Activated T-cell treated with anti-CD3 and anti-CD28 coated beads, Interleukin-2, amount 50 U/mL, for 24 hours (primary cell): ENCODE measurements at regions not wholly inside any gene's neighbourhood (a gene's known extent, or its start where the extent isn't known, plus 50 kb on each side); places are given as distances from the start of the nearest gene placed in this dataset.
"Not testable (repeated sequence)": the region's sequence is repeated elsewhere in the genome, so short reads cannot be mapped to it uniquely, and the experiment has no call there.

ENCODE experiments used
- DNase-seq: peaks from one replicate; pipeline ENCODE4 v3.0.0-alpha.2; 2020
- H3K27ac Mint-ChIP-seq: 2 replicates; pipeline ENCODE4 v1.8.0; 2020; ENCODE audit warnings: mild to moderate bottlenecking, mixed read lengths
- H3K27me3 Mint-ChIP-seq: 2 replicates; pipeline ENCODE4 v1.8.0; 2020; ENCODE audit warnings: mixed read lengths
- H3K36me3 Mint-ChIP-seq: 2 replicates; pipeline ENCODE4 v1.8.0; 2020; ENCODE audit warnings: low read depth, mixed read lengths
- H3K4me1 Mint-ChIP-seq: 2 replicates; pipeline ENCODE4 v1.8.0; 2020; ENCODE audit warnings: low read depth, mixed read lengths
- H3K4me3 Mint-ChIP-seq: 2 replicates; pipeline ENCODE4 v1.8.0; 2020; ENCODE audit warnings: mild to moderate bottlenecking, moderate library complexity, mixed read lengths
- H3K9me3 Mint-ChIP-seq: 2 replicates; pipeline ENCODE4 v1.8.0; 2020; ENCODE audit warnings: mixed read lengths

DNA sequence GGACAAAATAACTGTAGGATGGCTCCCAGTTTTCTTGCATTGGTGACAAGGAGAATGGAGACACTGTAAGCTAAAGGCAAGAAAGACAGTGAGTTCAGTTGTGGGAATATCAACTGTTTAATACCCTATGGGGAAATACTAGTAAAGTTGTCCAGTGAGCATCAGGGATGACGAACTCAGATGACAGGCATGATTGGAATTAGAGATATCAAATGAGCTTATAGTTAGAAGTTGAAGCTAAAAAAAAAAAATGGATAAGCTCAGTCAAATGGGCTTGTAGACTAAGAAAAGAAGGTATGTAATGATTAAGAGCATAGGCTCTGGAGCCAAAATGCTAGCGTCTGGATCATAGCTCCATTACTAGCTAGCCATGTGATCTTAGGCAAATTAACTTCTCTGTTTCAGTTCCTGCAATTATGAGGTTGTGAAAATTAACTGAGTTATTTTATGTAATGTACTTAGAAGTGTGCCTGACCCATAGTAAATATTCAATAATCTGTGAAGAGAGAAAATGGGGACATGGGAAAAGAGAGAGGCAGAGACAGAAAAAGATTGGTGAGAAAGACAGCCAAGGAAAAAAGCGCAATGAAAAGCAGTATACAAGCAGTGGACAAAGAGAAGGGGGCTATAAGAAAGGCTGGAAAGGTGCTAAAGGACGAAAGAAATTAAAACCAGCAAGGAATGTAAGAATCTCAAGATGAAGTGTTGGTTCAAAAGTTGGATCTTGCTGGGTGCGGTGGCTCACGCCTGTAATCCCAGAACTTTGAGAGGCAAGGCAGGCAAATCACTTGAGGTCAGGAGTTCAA, 95.7 kb upstream of the SLC39A10 start:
- Mint-ChIP-seq H3K27me3 (no peaks in the 10 kb centered on the region), H3K4me1 (peaks cover 77% of the 10 kb centered on the region), H3K27ac (peak overlapping the region; percentile 98), H3K36me3 (peaks cover 8% of the 10 kb centered on the region), H3K9me3 (peaks cover 8% of the 10 kb centered on the region), H3K4me3 (peak overlapping the region; percentile 69)
- DNase-seq = no peak

DNA sequence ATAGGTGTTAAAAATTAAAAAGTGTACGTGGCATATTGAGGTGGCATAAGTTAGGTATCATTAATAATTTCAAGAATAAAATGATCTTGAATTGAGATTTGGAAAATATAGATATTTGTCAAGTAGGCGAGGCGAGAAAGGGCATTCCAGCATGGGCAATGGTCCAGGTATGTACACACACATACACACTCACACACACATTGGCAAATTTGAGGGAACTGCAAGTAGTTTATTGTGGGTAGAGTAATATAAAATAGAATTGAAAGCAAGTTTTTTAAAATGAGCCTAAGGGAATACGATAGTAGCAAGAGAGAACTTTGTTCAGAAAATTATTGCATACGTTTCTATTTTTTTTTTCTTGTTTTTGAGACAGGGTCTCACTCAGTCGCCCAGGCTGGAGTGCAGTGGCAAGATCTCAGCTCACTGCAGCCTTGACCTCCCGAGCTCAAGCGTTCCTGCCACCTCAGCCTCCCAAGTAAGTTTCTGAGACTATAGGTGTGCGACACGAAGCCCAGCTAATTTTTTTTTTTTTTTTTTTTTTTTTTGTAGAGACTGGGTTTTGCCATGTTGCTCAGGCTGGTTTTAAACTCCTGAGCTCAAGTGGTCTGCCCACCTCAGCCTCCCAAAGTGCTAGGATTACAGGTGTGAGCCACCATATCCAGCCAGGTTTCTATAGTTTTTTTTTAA, 96.7 kb upstream of the SLC39A10 start:
- H3K4me1 Mint-ChIP-seq = peaks cover 77% of the 10 kb centered on the region
- no peaks in the 10 kb centered on the region for H3K27me3 Mint-ChIP-seq
- H3K9me3 Mint-ChIP-seq = peaks cover 8% of the 10 kb centered on the region
- DNase-seq = no peak
- peak overlapping the region; percentile 98 for H3K27ac Mint-ChIP-seq
- peaks cover 8% of the 10 kb centered on the region for H3K36me3 Mint-ChIP-seq
- peak overlapping the region; percentile 69 for H3K4me3 Mint-ChIP-seq

DNA sequence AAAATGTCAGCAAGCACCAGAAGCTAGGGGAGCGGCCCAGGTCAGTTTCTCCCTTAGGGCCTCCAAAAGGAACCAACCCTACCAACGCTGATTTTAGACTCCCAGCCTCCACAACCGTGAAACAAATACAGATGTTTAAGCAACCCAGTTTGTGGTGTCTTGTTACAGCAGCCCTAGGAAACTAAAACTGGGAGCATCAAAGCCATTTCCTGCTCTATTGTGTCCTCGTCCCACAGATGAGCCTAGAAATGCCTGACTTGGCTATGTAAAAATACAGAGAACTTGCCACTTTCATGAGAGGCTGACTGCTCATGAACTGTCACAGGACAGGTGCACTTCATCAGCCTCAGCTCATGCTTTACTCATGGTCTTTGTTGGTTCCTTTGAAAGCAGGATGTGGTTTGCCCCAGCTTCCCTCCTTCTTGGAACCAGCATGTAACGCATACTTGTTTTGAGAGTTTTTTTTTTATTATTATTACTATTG, 97.6 kb upstream of the SLC39A10 start:
- Mint-ChIP-seq H3K4me1 (peaks cover 70% of the 10 kb centered on the region), H3K9me3 (peaks cover 8% of the 10 kb centered on the region), H3K27me3 (no peaks in the 10 kb centered on the region), H3K36me3 (peaks cover 8% of the 10 kb centered on the region), H3K27ac (peak overlapping the region; percentile 98), H3K4me3 (peak overlapping the region; percentile 69)
- DNase-seq = peak; percentile 62

DNA sequence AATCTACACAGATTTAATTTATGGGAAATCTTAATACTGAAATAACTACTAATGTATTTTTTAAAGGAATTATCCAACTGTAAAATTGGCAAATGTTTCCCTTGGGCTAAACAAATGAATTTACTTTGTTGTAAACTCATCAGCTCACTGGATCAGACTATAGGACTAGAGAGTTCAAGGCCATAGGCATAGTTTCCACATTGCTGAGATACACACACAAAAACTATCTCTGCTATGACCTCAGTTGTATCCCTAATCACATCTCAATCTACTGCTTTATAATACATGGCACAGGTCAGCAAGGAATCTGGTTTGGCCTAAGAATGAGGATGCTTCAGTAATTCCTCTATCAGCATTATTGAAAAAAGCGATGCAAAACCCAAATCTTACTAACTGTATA, 101.1 kb upstream of the SLC39A10 start:
- Mint-ChIP-seq H3K9me3 (peaks cover 21% of the 10 kb centered on the region), H3K27me3 (no peaks in the 10 kb centered on the region), H3K36me3 (peaks cover 23% of the 10 kb centered on the region), H3K4me3 (no peak overlapping the region), H3K27ac (no peak overlapping the region), H3K4me1 (peaks cover 67% of the 10 kb centered on the region)
- DNase-seq = no peak

DNA sequence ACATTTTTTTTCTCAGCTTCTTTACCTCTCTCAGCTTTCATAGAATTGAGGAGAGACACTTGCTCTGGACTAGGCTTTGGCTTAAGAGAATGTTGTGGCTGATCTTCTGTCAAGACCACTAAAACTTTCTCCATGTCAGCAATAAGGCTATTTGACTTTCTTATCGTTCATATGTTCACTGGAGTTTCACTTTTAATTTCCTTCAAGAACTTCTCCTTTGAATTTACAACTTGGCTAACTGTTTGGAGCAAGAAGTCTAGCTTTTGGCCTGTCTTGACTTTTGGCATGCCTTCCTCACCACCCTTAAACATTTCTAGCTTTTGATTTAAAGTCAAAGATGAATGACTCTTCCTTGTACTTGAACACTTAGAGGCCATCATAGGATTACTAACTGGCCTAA, 104.4 kb upstream of the SLC39A10 start:
- Mint-ChIP-seq H3K9me3 (peaks cover 14% of the 10 kb centered on the region), H3K36me3 (peaks cover 21% of the 10 kb centered on the region), H3K27ac (peak overlapping the region; percentile 85), H3K27me3 (no peaks in the 10 kb centered on the region), H3K4me3 (peak overlapping the region; percentile 58), H3K4me1 (peaks cover 60% of the 10 kb centered on the region)
- no peak for DNase-seq

DNA sequence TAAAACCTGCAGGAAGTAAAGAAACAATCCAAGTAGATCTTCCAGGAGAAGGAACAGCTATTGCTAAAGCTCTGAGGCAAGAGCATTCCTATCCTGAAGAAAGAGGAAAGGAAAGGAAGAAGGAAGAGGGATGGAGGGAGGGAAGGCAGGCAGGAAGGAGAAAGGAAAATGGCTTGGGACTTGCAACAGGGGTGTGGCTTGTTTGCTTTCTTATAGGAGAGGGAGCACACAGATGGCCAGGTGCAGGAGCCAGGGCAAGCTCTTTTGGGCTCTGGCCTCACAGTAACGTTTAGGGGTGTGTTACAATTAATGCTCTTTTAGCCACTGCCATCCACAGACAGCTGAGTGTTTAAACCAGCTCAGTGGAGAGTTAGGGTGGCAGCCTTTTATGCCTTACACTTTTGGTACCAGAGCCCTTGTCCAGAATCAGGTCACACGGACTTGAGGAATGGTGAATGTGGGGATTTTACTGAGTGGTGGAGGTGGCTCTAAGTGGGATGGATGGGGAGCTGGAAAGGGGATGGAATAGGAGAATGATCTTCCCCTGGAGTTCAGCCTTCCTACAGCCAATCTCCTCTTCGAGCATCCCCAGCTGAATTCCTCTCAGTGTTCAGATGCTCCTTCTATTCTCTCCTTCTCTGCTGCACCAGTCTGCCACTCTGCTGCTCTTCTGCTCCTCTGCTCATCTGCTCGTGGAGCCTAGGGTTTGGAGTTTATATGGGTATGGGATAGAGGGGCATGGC, 108.7 kb upstream of the SLC39A10 start:
- H3K36me3 Mint-ChIP-seq = peaks cover 20% of the 10 kb centered on the region
- no peak for DNase-seq
- H3K27ac Mint-ChIP-seq = no peak overlapping the region
- H3K4me1 Mint-ChIP-seq = peaks cover 66% of the 10 kb centered on the region
- H3K9me3 Mint-ChIP-seq = peaks cover 15% of the 10 kb centered on the region
- H3K4me3 Mint-ChIP-seq = no peak overlapping the region
- H3K27me3 Mint-ChIP-seq = no peaks in the 10 kb centered on the region

DNA sequence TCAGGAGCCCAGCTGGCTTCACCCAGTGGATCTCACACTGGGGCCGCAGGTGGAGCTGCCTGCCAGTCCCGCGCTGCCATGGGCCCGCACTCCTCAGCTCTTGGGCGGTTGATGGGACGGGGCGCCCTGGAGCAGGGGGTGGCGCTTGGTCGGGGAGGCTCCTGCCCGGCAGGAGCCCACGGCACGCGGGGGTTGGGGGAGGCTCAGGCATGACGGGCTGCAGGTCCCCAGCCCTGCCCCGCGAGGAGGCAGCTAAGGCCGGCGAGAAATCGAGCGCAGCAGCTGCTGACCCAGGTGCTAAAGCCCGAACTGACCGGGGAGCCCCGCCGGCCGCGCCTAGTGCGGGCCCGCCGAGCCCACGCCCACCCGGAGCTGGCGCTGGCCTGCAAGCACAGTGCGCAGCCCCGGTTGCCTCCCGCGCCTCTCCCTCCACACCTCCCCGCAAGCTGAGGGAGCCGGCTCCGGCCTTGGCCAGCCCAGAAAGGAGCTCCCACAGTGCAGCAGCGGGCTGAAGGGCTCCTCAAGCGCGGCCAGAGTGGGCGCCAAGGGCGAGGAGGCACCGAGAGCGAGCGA, 109.7 kb upstream of the SLC39A10 start:
- Mint-ChIP-seq H3K4me1 (peaks cover 67% of the 10 kb centered on the region), H3K36me3 (peaks cover 18% of the 10 kb centered on the region), H3K9me3 (peaks cover 19% of the 10 kb centered on the region)
- H3K4me3 Mint-ChIP-seq, H3K27ac Mint-ChIP-seq, H3K27me3 Mint-ChIP-seq, DNase-seq: not testable (repeated sequence)

DNA sequence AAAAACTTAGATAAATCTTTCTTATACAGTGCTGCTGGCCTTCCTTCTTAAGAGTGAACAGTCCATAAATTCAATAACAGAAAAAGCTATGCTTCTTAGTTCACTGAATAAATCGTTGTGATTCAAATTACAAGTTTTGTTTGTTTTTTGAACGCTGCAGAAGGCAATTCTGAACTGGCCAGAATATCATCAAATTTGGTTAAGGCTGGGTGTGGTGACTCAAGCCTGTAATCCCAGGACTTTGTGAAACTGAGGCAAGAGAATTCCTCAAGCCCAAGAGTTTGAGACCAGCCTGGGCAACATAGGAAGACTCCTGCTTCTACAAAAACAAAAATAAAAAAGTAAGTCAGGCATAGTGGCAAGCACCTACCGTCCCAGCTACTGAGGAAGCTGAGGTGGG, 111.2 kb upstream of the SLC39A10 start:
- no peaks in the 10 kb centered on the region for H3K27me3 Mint-ChIP-seq
- peaks cover 17% of the 10 kb centered on the region for H3K36me3 Mint-ChIP-seq
- peaks cover 20% of the 10 kb centered on the region for H3K9me3 Mint-ChIP-seq
- H3K4me1 Mint-ChIP-seq = peaks cover 64% of the 10 kb centered on the region
- peak overlapping the region; percentile 68 for H3K27ac Mint-ChIP-seq
- DNase-seq = no peak
- H3K4me3 Mint-ChIP-seq = peak overlapping the region; percentile 42

DNA sequence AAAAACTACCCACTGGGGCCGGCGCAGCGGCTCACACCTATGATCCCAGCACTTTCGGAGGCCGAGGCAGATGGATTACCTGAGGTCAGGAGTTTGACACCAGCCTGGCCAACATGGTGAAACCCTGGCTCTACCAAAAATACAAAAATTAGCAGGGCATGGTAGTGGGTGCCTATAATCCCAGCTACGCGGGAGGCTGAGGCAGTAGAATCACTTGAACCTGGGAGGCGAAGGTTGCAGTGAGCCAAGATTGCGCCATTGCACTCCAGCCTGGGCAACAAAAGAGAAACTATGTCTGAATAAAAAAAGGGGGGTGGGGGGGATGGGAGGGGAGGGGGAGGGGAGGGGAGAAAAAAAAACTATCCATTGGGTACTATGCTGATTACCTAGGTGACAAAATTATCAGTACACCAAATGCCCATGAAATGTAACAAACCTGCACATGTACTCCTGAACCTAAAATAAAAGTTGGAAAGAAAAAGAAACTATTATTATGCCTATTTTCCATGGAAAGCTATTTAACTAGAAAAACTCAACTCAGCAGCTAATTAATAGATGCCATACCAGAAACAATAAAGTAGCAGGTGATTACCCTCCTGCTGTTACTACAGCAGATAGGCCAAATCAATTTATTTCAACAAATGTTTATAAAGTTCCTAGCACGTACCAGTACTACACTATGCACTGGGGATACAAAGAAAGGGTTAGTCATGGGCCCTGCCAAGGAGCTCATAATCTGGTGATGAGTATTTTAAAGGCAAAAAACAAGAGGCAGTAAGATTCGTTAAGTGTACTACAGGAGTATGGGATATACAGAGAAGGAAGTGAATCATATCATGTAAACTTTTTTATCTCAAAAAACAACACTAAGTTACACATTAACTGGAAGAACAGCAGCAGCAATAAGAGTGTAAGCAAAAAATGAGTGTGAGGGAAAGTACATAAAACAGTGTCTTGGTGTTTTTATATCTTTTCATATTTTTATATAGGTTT, 112.8 kb upstream of the SLC39A10 start:
- H3K9me3 Mint-ChIP-seq = peaks cover 24% of the 10 kb centered on the region
- DNase-seq = no peak
- peak overlapping the region; percentile 42 for H3K4me3 Mint-ChIP-seq
- H3K27me3 Mint-ChIP-seq = no peaks in the 10 kb centered on the region
- H3K27ac Mint-ChIP-seq = peak overlapping the region; percentile 86
- H3K36me3 Mint-ChIP-seq = peaks cover 17% of the 10 kb centered on the region
- peaks cover 65% of the 10 kb centered on the region for H3K4me1 Mint-ChIP-seq

DNA sequence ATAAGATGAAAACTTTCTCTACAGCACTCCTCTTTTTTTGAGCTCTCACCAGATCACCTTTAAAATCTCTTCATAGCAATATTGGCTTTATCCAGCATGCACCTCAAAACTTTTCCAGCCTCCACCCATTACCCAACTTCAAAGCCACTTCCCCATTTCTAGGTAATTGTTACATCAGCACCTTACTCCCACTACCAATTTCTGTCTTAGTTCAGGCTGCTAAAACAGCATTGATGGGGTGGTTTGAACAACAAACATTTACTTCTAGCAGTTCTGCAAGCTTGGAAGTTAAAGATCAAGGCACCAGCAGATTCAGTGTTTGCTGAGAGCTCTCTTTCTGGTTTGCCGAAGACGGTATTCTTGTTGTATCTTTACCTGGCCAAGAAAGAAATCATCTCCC, 114.0 kb upstream of the SLC39A10 start:
- H3K9me3 Mint-ChIP-seq = peaks cover 26% of the 10 kb centered on the region
- H3K27me3 Mint-ChIP-seq = no peaks in the 10 kb centered on the region
- DNase-seq = no peak
- peaks cover 26% of the 10 kb centered on the region for H3K36me3 Mint-ChIP-seq
- peak overlapping the region; percentile 86 for H3K27ac Mint-ChIP-seq
- peaks cover 65% of the 10 kb centered on the region for H3K4me1 Mint-ChIP-seq
- H3K4me3 Mint-ChIP-seq = peak overlapping the region; percentile 22

DNA sequence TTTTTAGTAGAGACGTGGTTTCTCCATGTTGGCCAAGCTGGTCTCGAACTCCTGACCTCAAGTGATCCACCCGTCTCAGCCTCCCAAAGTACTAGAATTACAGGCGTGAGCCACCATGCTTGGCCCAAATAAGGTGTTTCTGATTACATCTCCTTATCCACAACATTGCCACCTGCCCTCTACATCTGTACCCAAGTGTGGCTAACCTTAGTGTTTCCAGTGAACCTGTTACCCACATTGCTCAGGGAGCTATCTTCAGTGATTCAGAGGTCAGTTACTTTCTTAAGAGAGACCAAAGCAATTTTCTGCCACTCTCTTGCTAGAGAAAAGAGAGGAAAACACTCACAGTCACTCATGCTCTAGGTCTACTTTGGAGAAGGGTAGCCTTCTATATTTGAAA, 115.0 kb upstream of the SLC39A10 start:
- Mint-ChIP-seq H3K36me3 (peaks cover 26% of the 10 kb centered on the region), H3K9me3 (peaks cover 25% of the 10 kb centered on the region), H3K4me1 (peaks cover 74% of the 10 kb centered on the region), H3K27ac (peak overlapping the region; percentile 73), H3K27me3 (no peaks in the 10 kb centered on the region), H3K4me3 (no peak overlapping the region)
- DNase-seq = no peak

DNA sequence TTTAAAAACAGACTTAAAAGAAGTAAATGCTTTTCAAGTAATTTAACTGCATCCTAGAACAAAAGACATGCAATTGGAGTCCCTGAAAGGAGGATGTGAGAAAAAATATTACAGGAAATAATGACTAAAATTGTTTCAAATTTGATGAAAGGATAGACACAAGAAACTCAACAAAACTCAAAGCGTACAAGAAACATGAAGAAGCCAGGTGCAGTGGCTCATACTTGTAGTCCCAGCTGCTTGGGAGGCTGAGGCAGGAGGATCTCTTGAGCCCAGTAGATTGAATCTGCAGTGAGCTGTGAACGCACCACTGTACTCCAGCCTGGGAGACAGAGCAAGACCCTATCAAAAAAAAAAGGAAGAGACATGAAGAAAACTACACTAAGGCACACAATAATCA, 118.1 kb upstream of the SLC39A10 start:
- Mint-ChIP-seq H3K4me3 (peak overlapping the region; percentile 24), H3K9me3 (peaks cover 23% of the 10 kb centered on the region), H3K4me1 (peaks cover 84% of the 10 kb centered on the region), H3K36me3 (peaks cover 21% of the 10 kb centered on the region), H3K27me3 (no peaks in the 10 kb centered on the region), H3K27ac (peak overlapping the region; percentile 86)
- DNase-seq = no peak

DNA sequence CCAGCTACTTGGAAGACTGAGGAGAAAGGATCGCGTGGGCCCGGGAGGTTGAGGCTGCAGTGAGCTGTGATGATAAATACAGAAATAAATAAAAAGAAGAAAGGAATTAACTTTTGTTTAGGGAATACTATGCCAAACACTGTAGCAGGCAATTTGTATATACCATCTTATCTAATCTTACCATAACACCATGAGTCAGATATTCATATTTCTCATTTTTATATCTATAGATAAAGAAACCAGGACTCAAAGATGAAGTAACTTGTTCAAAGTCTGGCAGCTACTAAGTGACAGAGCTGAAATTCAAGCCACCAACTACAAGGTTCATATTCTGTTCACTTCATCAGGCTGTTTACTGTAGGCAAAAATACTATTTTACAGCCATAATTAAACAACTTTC, 119.2 kb upstream of the SLC39A10 start:
- Mint-ChIP-seq H3K9me3 (peaks cover 19% of the 10 kb centered on the region), H3K4me1 (peaks cover 81% of the 10 kb centered on the region), H3K36me3 (peaks cover 19% of the 10 kb centered on the region), H3K27ac (peak overlapping the region; percentile 10), H3K4me3 (no peak overlapping the region), H3K27me3 (no peaks in the 10 kb centered on the region)
- no peak for DNase-seq
